CD4-positive, alpha-beta T cell treated with Interleukin-15 for 1 hour (primary cell): ENCODE measurements at regions not wholly inside any gene's neighbourhood (a gene's known extent, or its start where the extent isn't known, plus 50 kb on each side); places are given as distances from the start of the nearest gene placed in this dataset.
"Not testable (repeated sequence)": the region's sequence is repeated elsewhere in the genome, so short reads cannot be mapped to it uniquely, and the experiment has no call there.

Experiments
- DNase-seq: peaks from one replicate; pipeline ENCODE4 v3.0.0-alpha.2; 2020

GRCh38 chr12:65694130-65694529, 130.2 kb upstream of the HMGA2 start:
- DNase-seq: no peak

- DNase-seq: no peak
These were observed 129.0 kb upstream of the HMGA2 start for GRCh38 chr12:65695113-65695865.

- no peak for DNase-seq
These were observed 128.1 kb upstream of the HMGA2 start for GRCh38 chr12:65696227-65696626.

GRCh38 chr12:65699251-65699650, 125.0 kb upstream of the HMGA2 start:
- DNase-seq: no peak

- no peak for DNase-seq
These were observed 121.1 kb upstream of the HMGA2 start for GRCh38 chr12:65703176-65703575.

- DNase-seq: no peak
These were observed 118.9 kb upstream of the HMGA2 start for GRCh38 chr12:65705380-65705876.

- no peak for DNase-seq
These were observed 117.2 kb upstream of the HMGA2 start for GRCh38 chr12:65707051-65707450.

- DNase-seq: no peak
These were observed 111.9 kb upstream of the HMGA2 start for GRCh38 chr12:65712260-65713004.

- DNase-seq: no peak
These were observed 108.3 kb upstream of the HMGA2 start for GRCh38 chr12:65715961-65716360.

- DNase-seq: no peak
These were observed 103.8 kb upstream of the HMGA2 start for GRCh38 chr12:65720136-65721130.

- no peak for DNase-seq
These were observed 102.6 kb upstream of the HMGA2 start for GRCh38 chr12:65721541-65722190.

- no peak for DNase-seq
These were observed 98.9 kb upstream of the HMGA2 start for GRCh38 chr12:65725376-65725775.

- DNase-seq: no peak
These were observed 95.8 kb upstream of the HMGA2 start for GRCh38 chr12:65728455-65728847.

GRCh38 chr12:65728848-65729793, 95.2 kb upstream of the HMGA2 start:
- no peak for DNase-seq

- no peak for DNase-seq
These were observed 92.5 kb upstream of the HMGA2 start for GRCh38 chr12:65731771-65732170.

- not testable (repeated sequence) for DNase-seq
These were observed 90.6 kb upstream of the HMGA2 start for GRCh38 chr12:65733643-65734042.

GRCh38 chr12:65734226-65734625, 90.1 kb upstream of the HMGA2 start:
- DNase-seq: no peak

- no peak for DNase-seq
These were observed 84.7 kb upstream of the HMGA2 start for GRCh38 chr12:65739606-65740005.

- no peak for DNase-seq
These were observed 83.8 kb upstream of the HMGA2 start for GRCh38 chr12:65740506-65740872.

GRCh38 chr12:65740873-65741600, 83.2 kb upstream of the HMGA2 start:
- peak; percentile 64 for DNase-seq

GRCh38 chr12:65741656-65742017, 82.6 kb upstream of the HMGA2 start:
- DNase-seq: no peak
